ENCODE measurements at regions not wholly inside any gene's neighbourhood (a gene's known extent, or its start where the extent isn't known, plus 50 kb on each side); places are given as distances from the start of the nearest gene placed in this dataset.

- TF ChIP-seq ZNF174 (CRISPR knock-in tag; IDR thresholded peaks at IDR 0.05) (no peak), ZNF57 (CRISPR knock-in tag; IDR thresholded peaks at IDR 0.05) (no peak), NBN (IDR thresholded peaks at IDR 0.05; ENCODE audit: low read depth) (no peak), RBM25 (IDR thresholded peaks at IDR 0.05; ENCODE audit: low read depth, low read length, severe bottlenecking) (peak; percentile 97), ZNF778 (CRISPR knock-in tag; IDR thresholded peaks at IDR 0.05) (no peak), ZNF830 (CRISPR knock-in tag; IDR thresholded peaks at IDR 0.05) (no peak), SRSF1 (IDR thresholded peaks at IDR 0.05; ENCODE audit: low read depth, low read length) (no peak), ZNF407 (IDR thresholded peaks at IDR 0.05; ENCODE audit: low read depth) (no peak), PPARD (CRISPR knock-in tag; IDR thresholded peaks at IDR 0.05) (no peak), FOXM1 (IDR thresholded peaks at IDR 0.05; ENCODE audit: low read depth) (no peak), FOXM1 (CRISPR knock-in tag; IDR thresholded peaks at IDR 0.05; ENCODE audit: low read depth) (no peak), ZZZ3 (IDR thresholded peaks at IDR 0.05) (no peak), MYC (IDR thresholded peaks at IDR 0.05; ENCODE audit: low read depth, low read length) (no peak), MYC (CRISPR knock-in tag; IDR thresholded peaks at IDR 0.05; ENCODE audit: borderline replicate concordance, low read depth) (no peak), PTTG1 (tag; IDR thresholded peaks at IDR 0.05; ENCODE audit: low read depth) (no peak), ZNF134 (CRISPR knock-in tag; conservative IDR thresholded peaks at IDR 0.05) (no peak)
Measured at GRCh38 chr15:81977464-81977863, 68.4 kb downstream of the MEX3B start (continued).
